Neural cell (in vitro differentiated cells): ENCODE measurements at regions not wholly inside any gene's neighbourhood (a gene's known extent, or its start where the extent isn't known, plus 50 kb on each side); places are given as distances from the start of the nearest gene placed in this dataset.

Experiments used
- H2AFZ ChIP-seq: fragments of 200-600, 300-800 bp; sonication (generic), shearing (Covaris generic); 2 replicates; pipeline ENCODE4 v1.6.0; 2014; ENCODE audit warnings: low read depth, mild to moderate bottlenecking, antibody characterized with exemption, low read length, moderate library complexity
- H3F3A ChIP-seq: fragments of 200-600 bp; shearing (Covaris generic); 2 replicates; pipeline ENCODE4 v1.6.1; 2016; ENCODE audit warnings: mild to moderate bottlenecking, moderate library complexity, mixed read lengths, antibody characterized with exemption, low read length; ENCODE audit not compliant: insufficient read depth, poor library complexity, severe bottlenecking
- H3K27ac ChIP-seq: fragments of 200-600, 300-800 bp; sonication (generic), shearing (Covaris generic); 2 replicates; pipeline ENCODE4 v1.5.1; 2014; ENCODE audit warnings: mild to moderate bottlenecking, low read length, moderate library complexity
- H3K27me3 ChIP-seq: fragments of 300-800, 200-600 bp; sonication (generic), shearing (Covaris generic); 2 replicates; pipeline ENCODE4 v1.6.0; 2014; ENCODE audit warnings: mild to moderate bottlenecking, low read depth, low read length, moderate library complexity; ENCODE audit not compliant: insufficient read depth
- H3K36me3 ChIP-seq: fragments of 300-800, 200-600 bp; sonication (generic), shearing (Covaris generic); 2 replicates; pipeline ENCODE4 v1.5.1; 2014; ENCODE audit warnings: mild to moderate bottlenecking, antibody characterized with exemption, low read length, moderate library complexity; ENCODE audit not compliant: insufficient read depth
- H3K4me2 ChIP-seq: fragments of 300-800, 200-600 bp; sonication (generic), shearing (Covaris generic); 2 replicates; pipeline ENCODE4 v1.6.0; 2014; ENCODE audit warnings: mild to moderate bottlenecking, low read length
- H3K4me3 ChIP-seq: fragments of 300-800, 200-600 bp; sonication (generic), shearing (Covaris generic); 2 replicates; pipeline ENCODE4 v1.5.1; 2014; ENCODE audit warnings: mild to moderate bottlenecking, low read length, moderate library complexity
- H3K79me2 ChIP-seq: fragments of 200-600 bp; shearing (Covaris generic); replicated peaks from 2 replicates; pipeline ENCODE4 v1.6.0; 2014; ENCODE audit warnings: mild to moderate bottlenecking, low read length, moderate library complexity; ENCODE audit not compliant: insufficient read depth
- H3K9ac ChIP-seq: fragments of 300-800, 200-600 bp; sonication (generic), shearing (Covaris generic); 2 replicates; pipeline ENCODE4 v1.6.1; 2016; ENCODE audit warnings: mild to moderate bottlenecking, low read length, mixed read lengths
- H3K9me2 ChIP-seq: fragments of 200-600 bp; shearing (Covaris generic); 2 replicates; pipeline ENCODE4 v1.6.1; 2016; ENCODE audit warnings: mild to moderate bottlenecking, low read length, mixed read lengths; ENCODE audit not compliant: insufficient read depth
- H3K9me3 ChIP-seq: fragments of 200-600, 300-800 bp; sonication (generic), shearing (Covaris generic); 2 replicates; pipeline ENCODE4 v1.6.1; 2016; ENCODE audit warnings: mild to moderate bottlenecking, mixed run types, low read length, moderate library complexity, mixed read lengths
- H4K20me1 ChIP-seq: fragments of 200-600 bp; shearing (Covaris generic); 2 replicates; pipeline ENCODE4 v1.6.1; 2016; ENCODE audit warnings: mild to moderate bottlenecking, mixed run types; ENCODE audit not compliant: insufficient read depth
- EP300 ChIP-seq: fragments of 450-650 bp; conservative IDR thresholded peaks from 2 replicates; pipeline ENCODE4 v1.6.1; 2014; ENCODE audit warnings: antibody characterized with exemption, mild to moderate bottlenecking, moderate library complexity; ENCODE audit not compliant: poor library complexity, severe bottlenecking
- EZH2 ChIP-seq: fragments of 200-600, 300-800 bp; shearing (Covaris generic), sonication (generic); IDR thresholded peaks from 2 replicates; pipeline ENCODE4 v1.6.1; 2014; ENCODE audit warnings: antibody characterized with exemption, low read length, borderline replicate concordance, mild to moderate bottlenecking; ENCODE audit not compliant: insufficient read depth, poor library complexity, severe bottlenecking
- MXI1 ChIP-seq: fragments of 450-650 bp; conservative IDR thresholded peaks from 2 replicates; pipeline ENCODE4 v1.6.1; 2014; ENCODE audit warnings: antibody characterized with exemption, mild to moderate bottlenecking; ENCODE audit not compliant: poor library complexity, severe bottlenecking
- POLR2AphosphoS5 ChIP-seq: IDR thresholded peaks from 2 replicates; pipeline ENCODE4 v1.6.1; 2012
- RAD21 ChIP-seq: fragments of 450-650 bp; conservative IDR thresholded peaks from 2 replicates; pipeline ENCODE4 v1.6.1; 2014; ENCODE audit warnings: antibody characterized with exemption, mild to moderate bottlenecking, moderate library complexity
- REST ChIP-seq: IDR thresholded peaks from 2 replicates; pipeline ENCODE4 v1.6.1; 2012; ENCODE audit warnings: borderline replicate concordance
- SMC3 ChIP-seq: fragments of 450-650 bp; conservative IDR thresholded peaks from 2 replicates; pipeline ENCODE4 v1.6.1; 2014; ENCODE audit warnings: antibody characterized with exemption, mild to moderate bottlenecking, moderate library complexity; ENCODE audit not compliant: poor library complexity
- TAF1 ChIP-seq: IDR thresholded peaks from 2 replicates; pipeline ENCODE4 v1.6.1; 2012; ENCODE audit warnings: low read depth
- TF ChIP-seq, protein P1 (sequence below): fragments of 450-650 bp; IDR thresholded peaks from 2 replicates; pipeline ENCODE4 v1.5.1; 2014; ENCODE audit warnings: antibody characterized with exemption, mild to moderate bottlenecking, moderate library complexity; ENCODE audit not compliant: poor library complexity, severe bottlenecking

DNA sequence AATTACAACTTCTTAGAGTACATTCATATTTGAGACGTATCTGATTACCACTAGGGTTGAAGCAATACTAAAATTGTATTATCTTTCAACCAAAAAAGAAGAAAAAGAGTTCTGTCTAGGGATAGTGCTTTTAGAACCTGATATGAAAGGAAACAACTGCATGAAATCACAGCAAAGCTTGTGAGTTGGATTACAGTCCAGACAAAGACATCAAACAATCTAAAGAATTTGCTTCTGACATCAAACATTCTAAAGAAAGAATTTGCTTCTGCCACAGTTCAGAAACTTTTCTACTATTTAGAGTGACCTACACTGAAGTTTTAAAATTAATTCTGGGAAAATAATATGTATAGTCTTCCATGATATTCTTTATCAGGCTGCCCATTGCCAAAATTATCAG lies 1141.1 kb upstream of the ACO1 start:
- Histone ChIP-seq H3K4me2 (no peak overlapping the region), H2AFZ (no peak overlapping the region), H3F3A (no peaks in the 10 kb centered on the region), H3K9me3 (no peaks in the 10 kb centered on the region), H3K9ac (no peak overlapping the region), H3K36me3 (no peaks in the 10 kb centered on the region), H3K4me3 (no peak overlapping the region), H3K79me2 (no peaks in the 10 kb centered on the region), H3K27ac (no peak overlapping the region), H4K20me1 (no peaks in the 10 kb centered on the region), H3K9me2 (no peaks in the 10 kb centered on the region), H3K27me3 (no peaks in the 10 kb centered on the region)
- TF ChIP-seq RAD21 = no peak
- TF ChIP-seq POLR2AphosphoS5 = no peak
- TF ChIP-seq REST = no peak
- TF ChIP-seq, protein P1, sequence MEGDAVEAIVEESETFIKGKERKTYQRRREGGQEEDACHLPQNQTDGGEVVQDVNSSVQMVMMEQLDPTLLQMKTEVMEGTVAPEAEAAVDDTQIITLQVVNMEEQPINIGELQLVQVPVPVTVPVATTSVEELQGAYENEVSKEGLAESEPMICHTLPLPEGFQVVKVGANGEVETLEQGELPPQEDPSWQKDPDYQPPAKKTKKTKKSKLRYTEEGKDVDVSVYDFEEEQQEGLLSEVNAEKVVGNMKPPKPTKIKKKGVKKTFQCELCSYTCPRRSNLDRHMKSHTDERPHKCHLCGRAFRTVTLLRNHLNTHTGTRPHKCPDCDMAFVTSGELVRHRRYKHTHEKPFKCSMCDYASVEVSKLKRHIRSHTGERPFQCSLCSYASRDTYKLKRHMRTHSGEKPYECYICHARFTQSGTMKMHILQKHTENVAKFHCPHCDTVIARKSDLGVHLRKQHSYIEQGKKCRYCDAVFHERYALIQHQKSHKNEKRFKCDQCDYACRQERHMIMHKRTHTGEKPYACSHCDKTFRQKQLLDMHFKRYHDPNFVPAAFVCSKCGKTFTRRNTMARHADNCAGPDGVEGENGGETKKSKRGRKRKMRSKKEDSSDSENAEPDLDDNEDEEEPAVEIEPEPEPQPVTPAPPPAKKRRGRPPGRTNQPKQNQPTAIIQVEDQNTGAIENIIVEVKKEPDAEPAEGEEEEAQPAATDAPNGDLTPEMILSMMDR = no peak
- no peak for TF ChIP-seq SMC3
- TF ChIP-seq MXI1 = no peak
- no peak for TF ChIP-seq EZH2
- TF ChIP-seq TAF1 = no peak
- TF ChIP-seq EP300 = no peak

DNA sequence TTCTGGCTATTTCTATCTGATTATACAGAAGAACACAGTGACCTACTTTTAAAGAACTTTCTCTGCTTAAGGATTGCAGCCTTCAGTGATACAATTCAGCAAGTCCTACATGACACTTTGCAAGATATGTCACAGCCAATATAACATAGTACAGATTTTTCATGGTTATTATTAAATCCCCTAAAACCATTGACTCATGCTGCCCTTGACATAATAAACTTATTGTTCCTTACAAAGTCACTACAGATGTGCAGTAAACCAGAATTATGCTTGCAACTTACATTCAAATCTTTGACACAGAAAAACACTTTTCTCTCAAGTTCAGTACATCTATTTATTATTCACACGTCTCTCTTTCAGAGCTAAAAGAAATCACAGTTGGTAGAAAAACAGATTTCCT lies 1136.3 kb upstream of the ACO1 start:
- Histone ChIP-seq H3K4me3 (no peak overlapping the region), H3K4me2 (no peak overlapping the region), H3F3A (no peaks in the 10 kb centered on the region), H3K36me3 (no peaks in the 10 kb centered on the region), H3K27ac (no peak overlapping the region), H3K9me2 (no peaks in the 10 kb centered on the region), H2AFZ (no peak overlapping the region), H3K79me2 (no peaks in the 10 kb centered on the region), H3K9me3 (no peaks in the 10 kb centered on the region), H3K27me3 (no peaks in the 10 kb centered on the region), H4K20me1 (no peaks in the 10 kb centered on the region), H3K9ac (no peak overlapping the region)
- TF ChIP-seq EP300 (no peak), RAD21 (no peak), TAF1 (no peak), EZH2 (no peak), MXI1 (no peak), REST (no peak), SMC3 (no peak), POLR2AphosphoS5 (no peak)
- TF ChIP-seq, protein P1 = no peak
